GM18498 (cell line): ENCODE measurements at regions not wholly inside any gene's neighbourhood (a gene's known extent, or its start where the extent isn't known, plus 50 kb on each side); places are given as distances from the start of the nearest gene placed in this dataset.

Experiments
- ATAC-seq: cut with Tn5 transposase; IDR thresholded peaks from one replicate; pipeline ENCODE4 v1.9.1; 2021; ENCODE audit warnings: mild to moderate bottlenecking, moderate library complexity; ENCODE audit not compliant: unreplicated experiment

DNA sequence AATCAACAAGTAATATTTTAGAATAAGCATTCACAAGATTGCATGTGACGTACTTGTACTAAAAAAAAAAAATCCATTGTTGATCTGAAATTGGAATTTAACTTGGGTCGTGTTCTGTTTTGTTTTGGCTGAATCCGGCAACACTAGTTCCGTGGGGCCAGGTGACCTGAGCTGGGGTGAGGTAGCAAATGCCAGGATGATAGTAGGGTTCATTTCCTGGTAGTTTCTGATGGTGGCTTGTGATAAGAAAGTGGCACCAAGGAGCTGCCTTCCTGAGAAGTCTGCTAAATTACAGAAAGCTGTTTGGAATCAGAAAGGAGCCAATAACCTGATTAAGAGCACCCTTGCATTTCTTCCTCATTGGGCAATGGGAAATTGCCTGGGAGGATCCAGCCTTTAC, 126.4 kb upstream of the DLX2 start:
- no peak for ATAC-seq

DNA sequence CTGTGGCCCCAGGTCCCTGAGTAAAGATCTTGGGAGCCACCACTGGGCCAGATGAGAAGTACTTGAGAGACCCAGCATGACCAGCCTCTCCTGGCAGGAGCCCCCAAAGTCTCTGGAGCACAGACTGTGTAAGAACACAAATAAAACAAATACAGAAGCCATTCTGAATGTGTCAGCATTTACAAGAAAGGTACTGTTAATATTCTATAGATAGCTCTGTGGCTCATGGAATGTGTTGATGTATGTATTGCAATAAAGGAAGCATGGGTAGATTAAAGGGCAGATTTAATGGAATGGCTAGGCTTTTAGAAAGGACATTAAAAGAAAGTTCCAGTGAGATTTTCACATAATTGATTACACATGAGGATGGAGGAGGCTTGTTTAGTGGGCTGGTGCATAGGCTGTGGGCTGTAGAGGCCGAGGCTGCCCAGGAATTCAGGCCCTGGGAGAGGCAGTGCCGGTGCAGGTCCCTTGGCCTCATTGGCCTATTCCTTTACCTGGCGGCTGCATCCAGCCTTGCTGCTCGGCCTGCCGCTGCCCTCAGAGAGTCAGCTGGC, 127.7 kb upstream of the DLX2 start:
- ATAC-seq = no peak

DNA sequence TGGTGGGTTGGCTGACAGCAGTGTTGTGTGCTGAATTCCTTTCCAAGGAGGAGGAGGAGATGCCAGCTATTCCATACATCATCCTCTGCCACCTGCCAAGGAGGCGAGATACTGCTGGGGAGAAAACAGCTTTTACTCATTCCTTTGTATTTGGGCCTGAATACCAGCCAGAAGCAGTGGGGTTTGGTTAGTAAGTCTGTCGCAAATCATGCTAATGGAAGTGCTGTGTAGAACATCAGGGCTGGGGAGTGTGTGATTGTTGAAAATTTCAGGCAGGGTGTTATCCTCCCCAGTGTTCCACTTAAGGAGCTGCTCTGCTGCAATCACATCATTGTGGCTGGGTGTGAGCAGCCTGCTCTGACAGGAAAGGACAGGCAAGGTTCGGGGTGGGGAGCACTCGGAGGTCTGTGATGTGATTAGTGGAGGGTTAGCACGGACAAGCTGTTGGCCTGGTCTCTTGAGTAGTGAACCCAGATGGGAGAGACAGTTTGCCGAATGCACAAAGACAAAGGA, 128.2 kb upstream of the DLX2 start:
- no peak for ATAC-seq

DNA sequence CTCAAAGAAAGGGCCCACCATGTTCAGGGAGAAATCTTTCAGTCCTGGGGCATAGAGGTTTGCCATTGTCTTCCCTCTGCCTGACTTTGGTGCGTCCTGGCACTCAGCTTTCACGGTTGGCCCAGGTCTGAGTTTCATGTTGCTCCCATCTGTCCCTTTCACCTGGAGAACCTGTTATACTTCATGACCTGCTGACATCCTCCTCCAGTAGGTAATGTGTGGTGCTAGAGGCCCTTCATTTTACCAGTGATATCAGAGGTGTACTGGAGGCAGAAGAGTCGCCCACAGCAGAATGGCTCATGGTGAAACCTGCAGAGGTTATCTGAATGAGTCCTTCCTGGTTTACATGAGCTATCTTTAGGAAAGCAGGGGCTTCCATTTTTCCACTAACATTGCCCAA, 128.8 kb upstream of the DLX2 start:
- no peak for ATAC-seq

DNA sequence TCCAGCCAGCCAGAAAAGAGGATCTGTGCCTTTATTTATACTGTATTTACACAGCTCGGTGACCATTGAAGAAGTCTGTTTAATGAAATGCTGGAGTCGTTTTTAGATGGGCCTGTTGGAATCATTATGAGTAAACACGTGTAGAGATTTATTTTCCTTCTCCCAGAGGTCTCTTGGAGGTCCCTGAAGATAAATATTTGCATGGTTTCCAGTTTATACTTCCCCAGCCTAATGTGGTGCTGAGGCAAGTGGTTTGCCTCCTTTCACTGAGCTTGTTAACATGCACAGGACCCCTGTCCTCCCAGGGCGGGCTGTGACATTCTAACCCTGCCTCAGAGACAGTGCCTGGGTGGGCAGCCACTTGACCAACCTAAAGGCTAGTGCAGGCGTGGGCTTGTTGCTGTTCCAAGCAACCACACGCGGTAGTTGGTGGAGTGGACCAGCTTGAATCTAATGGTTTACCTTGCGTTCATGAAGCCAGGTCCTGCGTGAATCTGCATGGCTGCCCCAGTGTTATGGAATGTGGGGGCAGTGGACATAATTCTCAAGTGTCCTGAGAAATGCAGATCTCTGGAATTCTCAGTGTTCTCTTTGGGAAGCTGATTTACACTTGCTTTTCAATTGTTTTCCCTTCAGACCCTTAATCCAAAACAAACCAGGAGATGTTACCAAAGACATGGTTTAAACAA, 130.2 kb upstream of the DLX2 start:
- ATAC-seq = no peak

DNA sequence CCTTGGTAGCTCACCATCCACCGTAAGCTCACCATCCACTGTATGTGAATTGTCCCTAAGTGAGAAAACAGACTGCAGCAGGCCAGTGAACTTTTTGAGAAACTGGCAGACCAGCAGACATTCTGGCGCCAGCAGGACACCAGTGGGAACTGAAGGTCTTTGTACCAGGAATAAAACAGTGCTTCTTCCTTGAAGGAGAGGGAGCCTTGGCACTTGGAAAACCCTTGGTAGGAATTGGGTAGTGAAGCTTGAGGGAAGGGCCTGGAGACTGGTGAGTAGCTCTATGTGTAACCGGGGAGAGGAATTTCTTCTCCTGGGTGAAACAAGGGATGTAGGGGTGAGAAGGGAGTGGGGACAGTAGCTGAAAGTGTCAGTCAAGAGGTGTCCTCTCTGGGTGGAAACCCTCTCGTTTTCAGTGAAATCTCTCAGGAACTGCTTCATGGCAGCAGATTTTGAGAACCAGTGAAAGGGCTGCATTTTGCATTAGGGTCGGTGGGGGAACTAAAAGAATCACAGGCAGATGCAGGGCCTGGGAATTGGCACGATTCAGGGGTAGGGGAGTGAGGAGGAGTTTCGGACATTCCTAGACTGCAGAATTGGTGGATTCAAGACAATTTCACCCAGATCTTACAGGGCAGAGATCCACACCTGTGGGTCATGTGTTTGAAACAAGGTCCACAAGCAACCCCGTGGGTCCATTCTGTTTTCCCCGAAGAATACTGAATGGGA, 131.5 kb upstream of the DLX2 start:
- ATAC-seq = no peak

DNA sequence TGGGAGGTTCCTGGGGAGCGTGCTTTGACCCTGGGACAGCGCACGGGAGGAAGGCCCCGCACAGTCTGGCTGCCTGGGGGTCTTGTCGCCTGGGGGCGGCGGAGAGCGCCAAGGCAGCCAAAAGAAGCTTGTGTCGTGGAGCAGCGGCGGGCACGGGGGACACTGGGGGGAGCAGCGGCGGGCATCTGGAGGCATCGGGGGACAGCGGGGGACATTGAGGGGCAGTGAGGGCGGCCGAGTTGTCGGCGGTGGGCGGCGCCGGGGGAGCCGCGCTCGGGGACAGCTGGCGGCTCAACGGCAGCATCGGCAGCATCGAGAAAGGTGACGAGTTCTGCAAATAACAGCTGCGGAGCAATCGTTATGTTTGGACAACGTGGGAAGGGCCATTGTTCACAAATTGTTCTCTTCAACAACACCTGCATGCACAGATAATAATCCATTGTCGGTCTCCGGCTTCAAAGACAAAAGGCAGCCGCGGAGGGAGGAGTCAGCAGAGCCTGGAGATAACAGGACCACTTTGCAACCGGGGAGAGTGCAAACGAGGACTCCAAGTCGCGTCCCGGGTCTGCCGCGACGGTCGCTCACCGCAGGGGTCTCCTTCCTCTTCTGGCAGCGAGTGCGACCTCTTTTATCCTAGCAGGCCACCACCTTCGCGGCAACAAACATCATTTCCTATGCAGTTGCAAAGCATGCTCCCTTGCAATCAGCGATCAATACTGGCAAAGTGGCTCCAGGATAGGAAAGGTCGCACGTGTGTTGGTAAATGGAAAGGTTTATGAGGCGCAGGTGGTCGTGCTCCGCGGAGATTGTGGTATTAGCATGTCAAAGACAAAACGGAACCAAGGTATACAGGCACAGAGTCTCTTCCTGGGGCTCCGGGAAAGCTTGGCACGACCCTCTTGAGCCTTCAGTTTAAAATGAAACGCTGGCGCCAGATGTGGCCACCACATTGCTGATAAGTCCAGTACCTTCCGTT, 132.3 kb upstream of the DLX2 start:
- ATAC-seq = no peak

DNA sequence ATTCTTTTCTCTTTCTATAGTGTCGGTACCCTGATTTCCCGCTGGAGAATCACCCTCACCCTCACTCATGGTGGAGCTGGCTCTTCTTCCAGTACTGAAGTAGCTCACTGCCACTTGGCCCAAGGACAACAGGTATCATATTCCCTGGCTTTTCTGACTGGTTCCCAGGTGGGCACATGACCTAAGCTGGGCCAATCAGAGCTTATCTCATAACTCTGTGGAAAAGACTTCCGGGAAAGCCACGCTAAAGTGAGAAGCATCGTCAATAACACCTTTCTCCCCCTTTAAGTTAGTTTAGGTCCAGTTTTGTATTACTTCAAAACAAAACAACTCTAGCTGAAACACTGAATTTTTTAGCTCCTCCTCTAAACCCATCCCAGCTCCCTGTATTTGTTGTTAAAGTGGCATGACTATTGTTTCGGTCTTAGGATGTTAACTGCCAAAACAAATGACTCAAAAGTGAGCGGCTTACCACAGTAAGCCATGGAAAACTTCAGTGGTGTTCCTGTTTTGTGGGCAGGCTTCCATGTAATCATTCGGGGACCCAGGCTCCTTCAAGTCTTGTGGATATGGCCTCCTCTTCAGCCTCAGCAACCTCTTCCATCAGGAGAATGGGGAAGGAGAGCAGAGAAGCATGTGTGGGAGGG, 137.4 kb upstream of the DLX2 start:
- no peak for ATAC-seq

DNA sequence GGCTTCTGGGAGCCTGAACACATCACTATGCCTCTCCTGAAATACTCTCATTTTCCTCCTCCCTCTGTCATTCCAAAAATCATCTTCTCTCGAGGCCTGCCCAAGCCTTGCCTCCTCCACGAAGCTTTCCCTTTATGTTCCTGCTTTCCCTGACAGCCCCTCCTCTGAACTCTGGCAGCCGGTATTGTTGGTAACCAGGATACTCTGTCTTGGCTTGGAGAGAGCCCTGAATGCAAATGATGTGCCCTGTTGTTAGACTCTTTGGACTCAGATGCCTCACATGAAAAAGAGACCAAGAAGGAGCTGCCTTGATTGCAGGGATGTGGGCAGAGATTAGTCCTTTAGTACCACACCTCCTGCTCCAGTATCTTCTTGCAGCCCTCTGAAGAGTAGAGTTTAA, 138.5 kb upstream of the DLX2 start:
- no peak for ATAC-seq

DNA sequence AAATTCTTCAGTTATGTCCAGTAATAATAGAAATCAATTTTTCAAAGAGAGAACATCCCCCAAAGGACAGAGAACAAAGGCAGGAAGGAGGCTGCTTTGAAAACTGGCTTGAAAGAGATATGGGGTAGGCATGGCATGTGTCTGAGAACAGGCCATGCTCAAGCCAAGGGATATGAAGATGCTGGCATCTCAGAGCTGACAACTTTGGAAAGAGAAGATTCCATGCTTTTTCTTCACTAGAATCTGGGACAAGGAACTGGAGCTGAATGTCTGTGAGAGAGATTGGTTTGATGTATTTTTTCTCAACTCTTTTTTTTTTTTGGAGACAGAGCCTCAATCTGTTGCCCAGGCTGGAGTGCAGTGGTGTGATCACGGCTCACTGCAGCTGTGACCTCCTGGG, 139.8 kb upstream of the DLX2 start:
- ATAC-seq = no peak

DNA sequence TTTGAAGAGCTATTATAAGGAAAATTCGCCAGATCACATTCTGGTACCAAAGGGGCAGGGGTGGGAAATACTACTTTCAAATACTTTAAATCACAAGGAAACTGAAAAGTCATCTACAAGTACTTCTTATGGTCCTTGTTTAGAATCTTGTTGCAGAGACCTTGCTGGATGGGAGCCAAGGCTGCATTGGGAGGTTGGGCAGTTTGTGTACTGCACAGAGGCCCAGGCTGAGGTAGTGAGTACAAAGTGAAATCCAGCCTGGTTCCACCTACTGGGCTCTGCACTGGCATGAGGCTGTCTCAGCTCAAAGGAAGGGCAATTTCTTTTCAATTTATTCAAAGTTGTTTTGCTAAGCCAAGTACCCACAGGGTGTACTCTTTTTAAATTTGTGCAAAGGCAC, 140.3 kb upstream of the DLX2 start:
- ATAC-seq = no peak

DNA sequence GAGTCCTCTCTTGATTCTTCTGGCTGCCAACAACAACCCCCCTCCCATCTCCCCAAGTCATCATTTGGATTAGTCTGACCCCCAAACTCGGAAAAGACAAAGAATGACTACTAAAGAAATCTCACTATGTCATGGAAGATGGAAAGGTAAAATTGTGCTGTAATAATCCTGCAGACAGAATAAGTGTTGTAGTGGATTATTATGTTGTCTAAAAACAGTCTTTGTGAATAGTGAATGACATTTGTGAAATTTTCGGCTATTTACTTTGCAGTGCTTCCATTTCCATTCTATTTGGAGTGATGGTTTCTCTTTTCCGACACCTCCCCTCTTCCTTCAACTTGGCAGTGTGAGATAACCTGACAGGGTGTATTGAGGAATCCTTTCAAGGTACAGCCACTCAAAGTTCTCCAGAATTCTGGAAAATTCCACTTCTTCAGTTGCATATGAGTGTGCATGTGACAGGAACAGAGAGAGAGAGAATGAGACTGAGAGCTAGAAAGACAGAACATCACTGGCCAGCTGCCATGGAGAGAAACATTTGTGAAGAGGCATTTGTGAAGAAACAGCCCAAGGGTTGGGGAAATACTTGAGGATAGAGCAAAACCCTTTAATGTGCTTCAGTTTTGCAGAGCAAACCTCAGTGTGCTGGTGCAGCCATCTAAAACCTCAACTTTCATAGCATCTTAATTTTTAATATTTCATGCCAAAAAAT, 141.9 kb upstream of the DLX2 start:
- ATAC-seq = no peak

DNA sequence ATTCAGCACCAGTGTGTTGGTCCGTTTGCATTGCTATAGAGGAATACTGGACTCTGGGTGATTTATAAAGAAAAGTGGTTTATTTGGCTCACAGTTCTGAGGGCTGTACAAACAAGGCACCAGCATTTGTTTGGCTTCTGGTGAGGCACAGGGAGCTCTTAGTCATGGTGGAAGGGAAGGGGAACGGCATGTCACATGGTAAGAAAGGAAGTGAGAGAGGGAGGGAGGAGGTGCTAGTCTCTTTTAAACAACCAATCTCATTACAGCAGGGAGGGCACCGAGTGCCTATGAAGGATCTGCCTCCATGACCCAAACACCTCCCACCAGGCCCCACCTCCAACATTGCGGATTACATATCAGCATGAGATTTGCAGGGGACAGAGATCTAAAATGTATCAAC, 143.9 kb upstream of the DLX2 start:
- ATAC-seq = no peak

DNA sequence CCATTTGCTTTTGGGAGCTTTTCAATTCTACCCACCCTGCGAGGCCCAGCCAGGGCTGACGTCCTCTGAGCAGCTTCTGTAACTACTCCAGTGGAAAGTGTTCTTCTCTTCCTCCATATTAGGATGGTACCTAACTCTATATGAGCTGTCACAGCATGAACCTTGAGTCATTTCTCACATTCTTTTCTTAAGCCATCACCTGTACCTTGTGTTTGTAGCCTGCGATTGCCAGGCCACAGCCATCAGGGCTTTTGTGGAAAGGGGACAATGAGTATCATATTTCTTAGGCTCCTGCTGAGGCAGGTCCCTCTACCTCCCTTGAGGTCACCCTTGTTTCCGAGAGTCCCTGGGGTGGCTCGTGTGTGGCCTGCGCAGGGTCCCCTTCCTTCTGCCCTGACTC, 144.5 kb upstream of the DLX2 start:
- ATAC-seq = no peak

DNA sequence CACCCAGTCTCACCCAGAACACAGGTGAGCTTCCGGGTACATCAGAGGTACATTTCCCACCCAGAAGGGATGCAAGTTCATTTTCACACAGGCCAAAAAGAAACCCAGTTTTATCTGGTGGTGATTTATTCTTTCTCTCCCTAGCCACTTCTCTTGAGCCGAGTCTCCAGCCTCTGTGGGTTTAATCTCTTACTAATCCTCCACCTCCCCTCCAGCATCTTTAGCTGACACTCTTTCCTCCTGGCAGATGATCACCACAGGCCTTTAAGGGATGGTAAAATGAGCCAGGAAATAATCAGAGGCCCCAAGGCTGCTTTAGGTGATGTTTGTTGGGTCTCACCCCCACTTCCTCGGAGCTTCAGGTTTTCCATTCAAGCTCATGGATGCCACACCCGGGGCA, 145.7 kb upstream of the DLX2 start:
- ATAC-seq = no peak

DNA sequence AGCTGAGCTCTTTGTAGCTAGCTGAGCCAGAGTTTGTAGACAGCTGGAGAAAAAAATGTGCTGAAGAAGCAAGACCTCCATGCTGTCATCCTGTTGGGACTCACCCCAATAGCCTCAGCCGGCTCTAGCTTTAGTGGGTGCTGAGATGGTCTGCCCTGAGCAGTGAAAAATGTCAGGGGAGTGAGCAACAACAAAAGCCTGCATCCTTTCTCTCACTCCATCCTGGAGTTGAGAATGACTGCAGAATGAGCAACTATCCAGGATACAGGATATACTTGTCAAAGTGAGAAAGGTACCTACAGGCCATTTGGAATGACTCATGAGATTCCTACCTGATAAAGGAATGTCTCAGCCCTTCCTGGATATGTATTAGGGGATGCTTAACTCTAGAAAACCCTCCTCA, 146.1 kb upstream of the DLX2 start:
- no peak for ATAC-seq

DNA sequence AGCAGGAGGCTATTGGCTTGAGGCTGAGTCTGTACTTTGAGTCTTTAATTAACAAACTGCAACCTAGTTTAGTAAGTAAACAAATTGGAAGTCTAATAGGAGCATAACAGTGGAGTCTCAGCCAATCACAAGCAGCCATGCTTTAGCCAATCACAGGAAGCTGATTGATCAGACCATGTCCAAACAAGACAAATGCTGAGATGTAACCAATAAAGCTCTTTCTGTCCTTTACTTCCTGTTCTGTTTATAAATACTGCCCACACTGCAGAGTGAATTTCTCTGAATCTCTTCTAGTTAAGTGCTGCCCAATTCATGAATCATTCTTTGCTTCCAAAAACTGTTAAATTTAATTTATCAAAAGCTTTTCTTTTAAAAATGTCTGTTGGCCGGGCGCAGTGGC, 146.6 kb upstream of the DLX2 start:
- ATAC-seq = no peak

DNA sequence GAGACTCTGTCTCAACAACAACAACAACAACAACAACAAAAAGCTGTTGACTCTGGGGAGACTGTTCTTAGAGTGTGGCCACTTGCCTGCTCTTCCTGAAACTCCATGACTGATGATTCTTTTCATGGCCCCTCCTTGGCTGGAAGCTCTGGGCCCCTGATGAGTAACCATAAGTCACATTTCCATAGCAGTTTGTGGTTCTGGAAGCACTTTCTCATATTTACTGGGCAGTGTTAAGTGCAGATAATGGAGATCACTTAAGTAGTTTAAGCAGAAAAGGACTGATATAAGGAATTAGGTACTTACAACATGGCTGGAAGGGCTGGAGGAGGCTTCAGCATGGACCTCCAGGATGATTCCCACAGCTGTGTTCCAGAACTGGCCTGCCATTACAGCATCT, 147.3 kb upstream of the DLX2 start:
- no peak for ATAC-seq

DNA sequence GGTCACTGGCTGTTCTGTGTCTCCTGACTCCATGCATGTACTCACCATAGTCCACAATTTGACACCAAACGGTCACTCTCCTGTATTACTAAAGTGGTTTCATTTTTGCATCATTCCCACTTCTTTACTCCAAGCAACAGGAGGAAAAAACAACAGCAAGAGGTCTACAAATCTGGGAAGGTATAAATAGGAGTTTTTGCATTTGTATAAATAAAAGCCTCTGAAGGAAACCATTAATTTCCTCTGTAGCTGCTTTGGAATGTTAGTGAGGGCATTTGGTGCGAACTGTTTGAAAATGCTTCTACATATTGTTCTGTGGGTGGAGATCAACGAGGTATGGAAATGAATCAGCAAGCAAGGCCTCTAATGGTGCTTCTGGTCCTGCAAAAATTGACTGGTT, 148.5 kb upstream of the DLX2 start:
- ATAC-seq = no peak

DNA sequence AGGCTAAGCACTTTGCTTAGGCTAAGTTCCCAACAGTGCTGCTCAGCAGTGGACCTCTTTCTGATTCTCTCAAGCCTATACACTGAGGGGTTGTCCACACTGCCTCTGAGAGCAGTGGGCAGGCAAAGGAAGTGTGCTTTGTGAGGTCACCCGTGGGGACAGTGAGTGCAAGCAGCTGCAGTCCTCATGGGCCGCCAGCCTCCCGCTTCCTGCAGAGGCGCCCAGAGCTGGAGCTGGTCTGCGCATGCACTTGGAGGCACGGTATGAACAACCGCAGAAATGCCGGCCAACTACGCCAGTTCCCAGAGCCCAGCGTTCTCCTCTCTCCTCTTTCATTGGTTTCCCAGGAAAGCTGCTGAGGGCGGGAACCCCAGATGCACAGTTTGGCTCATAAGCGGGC, 149.5 kb upstream of the DLX2 start:
- no peak for ATAC-seq
